Stimulated activated CD8-positive, alpha-beta memory T cell treated with anti-CD3 and anti-CD28 coated beads, Interleukin-4, amount 100 ng/mL, for 48 hours (primary cell): ENCODE measurements at regions not wholly inside any gene's neighbourhood (a gene's known extent, or its start where the extent isn't known, plus 50 kb on each side); places are given as distances from the start of the nearest gene placed in this dataset.
"Not testable (repeated sequence)": the region's sequence is repeated elsewhere in the genome, so short reads cannot be mapped to it uniquely, and the experiment has no call there.

Experiments used
- DNase-seq: peaks from one replicate; pipeline ENCODE4 v3.0.0-alpha.2; 2020

- no peak for DNase-seq
Measured at GRCh38 chr2:2730301-2730833, 399.3 kb upstream of the MYT1L start.

GRCh38 chr2:2729246-2729645 is 398.2 kb upstream of the MYT1L start:
- no peak for DNase-seq

- no peak for DNase-seq
Measured at GRCh38 chr2:2728635-2729034, 397.6 kb upstream of the MYT1L start.

- no peak for DNase-seq
Measured at GRCh38 chr2:2727876-2728511, 396.9 kb upstream of the MYT1L start.

- DNase-seq = no peak
Measured at GRCh38 chr2:2726163-2726562, 395.1 kb upstream of the MYT1L start.

- DNase-seq = no peak
Measured at GRCh38 chr2:2723064-2723463, 392.0 kb upstream of the MYT1L start.

- no peak for DNase-seq
Measured at GRCh38 chr2:2721296-2721835, 390.3 kb upstream of the MYT1L start.

- not testable (repeated sequence) for DNase-seq
Measured at GRCh38 chr2:2720806-2721205, 389.7 kb upstream of the MYT1L start.

- no peak for DNase-seq
Measured at GRCh38 chr2:2720351-2720750, 389.3 kb upstream of the MYT1L start.

- DNase-seq = no peak
Measured at GRCh38 chr2:2719781-2720180, 388.7 kb upstream of the MYT1L start.

- DNase-seq = no peak
Measured at GRCh38 chr2:2719015-2719414, 387.9 kb upstream of the MYT1L start.

- DNase-seq = no peak
Measured at GRCh38 chr2:2717406-2717805, 386.3 kb upstream of the MYT1L start.

GRCh38 chr2:2716771-2717170 is 385.7 kb upstream of the MYT1L start:
- DNase-seq = no peak

- no peak for DNase-seq
Measured at GRCh38 chr2:2715036-2715818, 384.2 kb upstream of the MYT1L start.

- DNase-seq = no peak
Measured at GRCh38 chr2:2714408-2714807, 383.3 kb upstream of the MYT1L start.

GRCh38 chr2:2709431-2709770 is 378.3 kb upstream of the MYT1L start:
- DNase-seq = no peak

- no peak for DNase-seq
Measured at GRCh38 chr2:2708575-2709430, 377.7 kb upstream of the MYT1L start.

- no peak for DNase-seq
Measured at GRCh38 chr2:2707206-2707991, 376.3 kb upstream of the MYT1L start.

GRCh38 chr2:2706306-2706705 is 375.2 kb upstream of the MYT1L start:
- no peak for DNase-seq

- DNase-seq = no peak
Measured at GRCh38 chr2:2705871-2706270, 374.8 kb upstream of the MYT1L start.

GRCh38 chr2:2704428-2705090 is 373.5 kb upstream of the MYT1L start:
- DNase-seq = no peak
